ENCODE measurements at regions not wholly inside any gene's neighbourhood (a gene's known extent, or its start where the extent isn't known, plus 50 kb on each side); places are given as distances from the start of the nearest gene placed in this dataset.

DNA sequence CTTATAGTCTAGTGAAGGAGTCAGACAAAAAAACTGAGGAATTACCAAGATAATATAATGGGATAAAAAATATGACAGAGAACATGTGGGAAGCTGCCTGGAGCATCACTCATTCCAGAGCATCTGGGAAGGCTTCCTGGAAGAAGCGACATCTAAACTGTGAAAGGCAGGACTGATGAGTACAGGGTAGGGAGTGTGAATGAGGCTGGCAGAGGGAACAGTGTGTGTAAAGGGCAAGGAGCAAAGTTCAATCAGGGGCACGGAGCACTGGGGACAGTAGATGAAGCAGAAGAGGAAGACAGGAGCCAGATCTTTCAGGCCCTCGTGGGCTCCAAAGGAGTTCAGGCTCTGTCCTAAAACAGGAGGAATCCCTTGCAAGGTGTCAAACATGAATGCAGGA is 55.8 kb upstream of the PRDM11 start:
- TF ChIP-seq POLR2AphosphoS5 (IDR thresholded peaks at IDR 0.05; ENCODE audit: low read depth, low read length) (no peak), FOXP2 (optimal IDR thresholded peaks at IDR 0.05; ENCODE audit: borderline replicate concordance, extremely low read depth, extremely low read length, insufficient read depth) (no peak), SIN3A (IDR thresholded peaks at IDR 0.05; ENCODE audit: borderline replicate concordance, insufficient read depth, low read length) (no peak), TAF1 (IDR thresholded peaks at IDR 0.05; ENCODE audit: borderline replicate concordance, insufficient read depth, low read length) (no peak)
- TF ChIP-seq, protein P1, sequence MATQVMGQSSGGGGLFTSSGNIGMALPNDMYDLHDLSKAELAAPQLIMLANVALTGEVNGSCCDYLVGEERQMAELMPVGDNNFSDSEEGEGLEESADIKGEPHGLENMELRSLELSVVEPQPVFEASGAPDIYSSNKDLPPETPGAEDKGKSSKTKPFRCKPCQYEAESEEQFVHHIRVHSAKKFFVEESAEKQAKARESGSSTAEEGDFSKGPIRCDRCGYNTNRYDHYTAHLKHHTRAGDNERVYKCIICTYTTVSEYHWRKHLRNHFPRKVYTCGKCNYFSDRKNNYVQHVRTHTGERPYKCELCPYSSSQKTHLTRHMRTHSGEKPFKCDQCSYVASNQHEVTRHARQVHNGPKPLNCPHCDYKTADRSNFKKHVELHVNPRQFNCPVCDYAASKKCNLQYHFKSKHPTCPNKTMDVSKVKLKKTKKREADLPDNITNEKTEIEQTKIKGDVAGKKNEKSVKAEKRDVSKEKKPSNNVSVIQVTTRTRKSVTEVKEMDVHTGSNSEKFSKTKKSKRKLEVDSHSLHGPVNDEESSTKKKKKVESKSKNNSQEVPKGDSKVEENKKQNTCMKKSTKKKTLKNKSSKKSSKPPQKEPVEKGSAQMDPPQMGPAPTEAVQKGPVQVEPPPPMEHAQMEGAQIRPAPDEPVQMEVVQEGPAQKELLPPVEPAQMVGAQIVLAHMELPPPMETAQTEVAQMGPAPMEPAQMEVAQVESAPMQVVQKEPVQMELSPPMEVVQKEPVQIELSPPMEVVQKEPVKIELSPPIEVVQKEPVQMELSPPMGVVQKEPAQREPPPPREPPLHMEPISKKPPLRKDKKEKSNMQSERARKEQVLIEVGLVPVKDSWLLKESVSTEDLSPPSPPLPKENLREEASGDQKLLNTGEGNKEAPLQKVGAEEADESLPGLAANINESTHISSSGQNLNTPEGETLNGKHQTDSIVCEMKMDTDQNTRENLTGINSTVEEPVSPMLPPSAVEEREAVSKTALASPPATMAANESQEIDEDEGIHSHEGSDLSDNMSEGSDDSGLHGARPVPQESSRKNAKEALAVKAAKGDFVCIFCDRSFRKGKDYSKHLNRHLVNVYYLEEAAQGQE (IDR thresholded peaks at IDR 0.05; ENCODE audit: insufficient read depth in 1 of 2, low read depth in 2 of 2, low read length in 2 of 2), result no peak

DNA sequence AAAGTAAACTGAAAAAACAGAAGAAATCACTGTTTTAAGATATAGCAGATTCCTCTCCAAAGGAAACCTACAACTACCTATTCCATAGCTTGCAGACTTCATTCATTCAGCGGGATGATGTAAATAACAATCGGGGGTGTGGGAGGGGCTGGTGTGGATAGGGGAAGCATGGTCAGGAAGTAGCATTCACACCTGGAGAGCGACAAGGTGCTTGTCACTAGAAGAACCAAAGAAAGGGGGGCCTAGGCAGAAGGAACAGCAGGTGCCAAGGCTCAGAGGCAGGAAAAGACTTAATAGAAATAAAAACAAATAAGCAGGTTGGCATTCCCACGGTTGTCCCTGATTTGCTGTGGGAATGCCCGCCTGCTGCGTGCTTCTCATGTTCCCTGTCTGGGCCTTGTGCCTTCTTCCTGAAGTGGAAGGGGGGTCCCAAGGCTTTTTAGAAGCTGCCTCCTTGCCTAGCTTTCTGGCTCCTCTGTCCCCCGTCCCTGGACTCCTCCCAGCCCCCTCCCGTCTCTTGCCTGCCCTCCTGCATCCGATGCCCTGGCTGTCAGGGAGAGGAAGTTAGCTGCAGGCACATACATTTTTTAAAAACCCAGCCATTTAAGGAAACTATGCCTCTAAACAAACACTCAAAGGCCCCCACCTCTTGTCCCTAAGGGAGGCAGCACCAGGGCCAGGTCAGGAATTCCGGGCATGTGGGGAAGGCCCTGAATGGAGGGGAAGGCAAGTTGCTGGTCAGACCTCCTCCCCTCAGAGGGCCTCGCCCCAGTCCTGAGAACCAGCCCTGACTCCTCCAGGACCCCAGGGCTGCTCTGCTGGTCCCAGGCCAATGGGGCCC is 54.7 kb upstream of the PRDM11 start:
- no peak for TF ChIP-seq SIN3A (IDR thresholded peaks at IDR 0.05; ENCODE audit: borderline replicate concordance, insufficient read depth, low read length)
- TF ChIP-seq FOXP2 (optimal IDR thresholded peaks at IDR 0.05; ENCODE audit: borderline replicate concordance, extremely low read depth, extremely low read length, insufficient read depth), result no peak
- no peak for TF ChIP-seq POLR2AphosphoS5 (IDR thresholded peaks at IDR 0.05; ENCODE audit: low read depth, low read length)
- TF ChIP-seq, protein P1 (IDR thresholded peaks at IDR 0.05; ENCODE audit: insufficient read depth in 1 of 2, low read depth in 2 of 2, low read length in 2 of 2), result no peak
- no peak for TF ChIP-seq TAF1 (IDR thresholded peaks at IDR 0.05; ENCODE audit: borderline replicate concordance, insufficient read depth, low read length)

DNA sequence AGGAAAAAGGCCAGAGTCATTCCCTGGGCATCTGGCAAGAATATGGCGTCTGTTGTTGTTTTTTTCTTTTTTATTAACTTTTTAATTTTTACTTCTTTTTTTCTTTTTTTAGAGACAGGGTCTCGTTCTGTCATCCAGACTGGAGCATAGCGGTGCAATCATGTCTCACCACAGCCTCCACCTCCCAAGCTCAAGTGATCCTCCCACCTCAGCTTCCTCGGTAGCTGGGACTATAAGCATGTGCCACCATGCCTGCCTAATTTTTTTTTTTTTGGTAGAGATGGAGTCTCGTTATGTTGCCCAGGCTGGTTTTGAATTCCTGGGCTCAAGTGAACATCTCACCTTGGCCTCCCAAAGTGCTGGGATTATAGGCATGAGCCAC is 54.0 kb upstream of the PRDM11 start:
- TF ChIP-seq SIN3A (IDR thresholded peaks at IDR 0.05; ENCODE audit: borderline replicate concordance, insufficient read depth, low read length) (no peak), FOXP2 (optimal IDR thresholded peaks at IDR 0.05; ENCODE audit: borderline replicate concordance, extremely low read depth, extremely low read length, insufficient read depth) (no peak), POLR2AphosphoS5 (IDR thresholded peaks at IDR 0.05; ENCODE audit: low read depth, low read length) (no peak), TAF1 (IDR thresholded peaks at IDR 0.05; ENCODE audit: borderline replicate concordance, insufficient read depth, low read length) (no peak)
- TF ChIP-seq, protein P1 (IDR thresholded peaks at IDR 0.05; ENCODE audit: insufficient read depth in 1 of 2, low read depth in 2 of 2, low read length in 2 of 2), result no peak

DNA sequence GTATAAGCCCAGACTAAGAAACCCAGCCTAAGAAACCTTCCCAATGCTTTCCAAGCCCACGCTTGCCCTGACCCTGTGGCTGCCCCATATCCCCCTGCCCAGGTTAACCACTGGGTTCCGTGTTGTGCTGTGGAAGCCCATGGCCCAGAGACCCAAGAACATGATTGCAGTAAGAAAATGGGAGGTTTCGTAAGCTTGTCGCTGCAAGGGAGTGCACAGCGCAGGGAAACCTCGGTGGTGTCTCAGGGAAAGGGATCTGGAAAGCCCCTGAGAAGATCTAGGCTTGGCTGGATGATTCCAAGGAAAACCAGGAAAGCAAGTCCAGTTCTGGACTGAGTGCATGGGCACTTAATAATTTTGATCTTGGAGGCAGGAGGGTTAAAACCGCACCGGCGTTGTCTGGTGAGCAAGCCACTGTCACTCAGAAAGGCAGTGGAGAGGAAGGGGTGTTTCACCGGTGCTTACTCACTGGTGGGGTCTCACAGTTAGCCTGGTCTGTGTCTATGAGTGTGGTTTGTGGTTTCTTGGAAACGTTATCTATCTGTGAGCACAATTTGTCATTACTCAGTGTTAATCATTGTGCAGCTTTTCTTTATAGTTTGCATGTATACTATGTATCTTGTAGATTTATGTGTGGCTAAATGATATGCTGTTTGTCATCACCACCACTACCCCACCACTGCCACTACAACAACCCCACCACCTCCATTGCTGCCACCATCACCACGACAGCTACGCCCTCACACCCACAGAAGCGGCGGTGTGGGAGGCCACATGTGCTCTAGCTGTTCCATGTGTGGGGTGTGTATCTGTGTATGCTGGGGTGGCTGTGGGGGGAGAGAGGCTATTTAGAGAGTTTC is 53.3 kb upstream of the PRDM11 start:
- TF ChIP-seq, protein P1 (IDR thresholded peaks at IDR 0.05; ENCODE audit: insufficient read depth in 1 of 2, low read depth in 2 of 2, low read length in 2 of 2), result no peak
- TF ChIP-seq FOXP2 (optimal IDR thresholded peaks at IDR 0.05; ENCODE audit: borderline replicate concordance, extremely low read depth, extremely low read length, insufficient read depth) (no peak), TAF1 (IDR thresholded peaks at IDR 0.05; ENCODE audit: borderline replicate concordance, insufficient read depth, low read length) (no peak), SIN3A (IDR thresholded peaks at IDR 0.05; ENCODE audit: borderline replicate concordance, insufficient read depth, low read length) (no peak), POLR2AphosphoS5 (IDR thresholded peaks at IDR 0.05; ENCODE audit: low read depth, low read length) (no peak)

Data from PFSK-1 (cell line).